HG03196 (cell line): ENCODE measurements at regions not wholly inside any gene's neighbourhood (a gene's known extent, or its start where the extent isn't known, plus 50 kb on each side); places are given as distances from the start of the nearest gene placed in this dataset.
"Not testable (repeated sequence)": the region's sequence is repeated elsewhere in the genome, so short reads cannot be mapped to it uniquely, and the experiment has no call there.

Source experiments
- ATAC-seq: cut with Tn5 transposase; IDR thresholded peaks from one replicate; pipeline ENCODE4 v1.9.1; 2021; ENCODE audit not compliant: unreplicated experiment

GRCh38 chr4:13761581-13761980 lies 134.1 kb upstream of the BOD1L1 start:
- not testable (repeated sequence) for ATAC-seq

GRCh38 chr4:13762130-13762529 lies 134.6 kb upstream of the BOD1L1 start:
- ATAC-seq = no peak

DNA sequence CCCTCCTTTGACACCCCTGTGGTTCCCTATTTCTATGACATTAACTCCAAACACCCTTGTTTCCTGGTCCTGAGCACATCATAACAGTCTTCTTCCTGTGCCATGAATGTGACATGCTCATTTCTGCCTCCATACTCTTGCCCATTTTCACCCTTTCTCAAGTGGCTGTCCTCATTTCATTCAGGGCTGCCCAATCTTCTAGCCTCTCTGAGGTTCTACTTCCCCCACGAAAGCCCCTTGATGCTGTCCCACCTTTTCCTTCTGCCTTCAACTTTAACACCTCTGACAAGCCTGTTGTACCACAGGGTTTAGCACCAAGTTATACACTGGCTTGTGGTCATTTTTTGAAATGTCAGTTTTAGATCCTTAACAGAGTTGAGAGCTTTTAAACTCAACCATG lies 136.2 kb upstream of the BOD1L1 start:
- no peak for ATAC-seq

GRCh38 chr4:13765539-13765938 lies 138.0 kb upstream of the BOD1L1 start:
- no peak for ATAC-seq

- no peak for ATAC-seq
These were observed 139.4 kb upstream of the BOD1L1 start for GRCh38 chr4:13766761-13767540.

GRCh38 chr4:13777341-13777740 lies 149.8 kb upstream of the BOD1L1 start:
- ATAC-seq = no peak

GRCh38 chr4:13778367-13778766 lies 150.8 kb upstream of the BOD1L1 start:
- ATAC-seq = no peak

GRCh38 chr4:13782231-13782630 lies 154.7 kb upstream of the BOD1L1 start:
- ATAC-seq = no peak

DNA sequence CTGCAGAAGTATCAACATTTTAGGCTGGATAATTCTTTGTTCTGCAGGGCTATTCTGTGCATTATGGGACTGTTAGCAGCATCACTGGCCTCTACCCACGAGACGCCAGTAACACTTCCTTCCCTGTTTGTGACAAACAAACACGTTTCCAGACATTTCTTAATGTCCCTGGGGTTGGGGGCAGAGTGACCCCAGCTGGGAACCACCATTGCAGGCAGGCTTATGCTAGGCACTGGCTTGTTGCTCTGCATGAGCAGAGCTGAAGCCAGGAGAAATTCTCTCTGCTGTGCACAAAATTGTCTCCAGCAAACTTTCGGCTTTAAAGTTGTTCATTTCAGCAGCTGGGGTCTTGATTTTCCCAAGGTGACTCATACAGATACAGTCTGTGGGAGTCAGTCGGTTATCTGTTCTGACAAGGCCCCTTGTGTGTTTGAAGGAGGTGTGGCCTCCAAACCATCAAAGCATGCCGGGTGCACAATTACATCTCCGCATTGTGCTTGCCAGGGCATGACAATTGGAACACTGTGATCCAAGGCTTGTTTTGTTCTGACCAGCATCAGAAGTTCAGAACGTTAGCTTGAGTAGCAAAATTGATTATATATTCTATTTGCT lies 156.4 kb upstream of the BOD1L1 start:
- no peak for ATAC-seq

GRCh38 chr4:13793020-13793710 lies 165.6 kb upstream of the BOD1L1 start:
- ATAC-seq = no peak

DNA sequence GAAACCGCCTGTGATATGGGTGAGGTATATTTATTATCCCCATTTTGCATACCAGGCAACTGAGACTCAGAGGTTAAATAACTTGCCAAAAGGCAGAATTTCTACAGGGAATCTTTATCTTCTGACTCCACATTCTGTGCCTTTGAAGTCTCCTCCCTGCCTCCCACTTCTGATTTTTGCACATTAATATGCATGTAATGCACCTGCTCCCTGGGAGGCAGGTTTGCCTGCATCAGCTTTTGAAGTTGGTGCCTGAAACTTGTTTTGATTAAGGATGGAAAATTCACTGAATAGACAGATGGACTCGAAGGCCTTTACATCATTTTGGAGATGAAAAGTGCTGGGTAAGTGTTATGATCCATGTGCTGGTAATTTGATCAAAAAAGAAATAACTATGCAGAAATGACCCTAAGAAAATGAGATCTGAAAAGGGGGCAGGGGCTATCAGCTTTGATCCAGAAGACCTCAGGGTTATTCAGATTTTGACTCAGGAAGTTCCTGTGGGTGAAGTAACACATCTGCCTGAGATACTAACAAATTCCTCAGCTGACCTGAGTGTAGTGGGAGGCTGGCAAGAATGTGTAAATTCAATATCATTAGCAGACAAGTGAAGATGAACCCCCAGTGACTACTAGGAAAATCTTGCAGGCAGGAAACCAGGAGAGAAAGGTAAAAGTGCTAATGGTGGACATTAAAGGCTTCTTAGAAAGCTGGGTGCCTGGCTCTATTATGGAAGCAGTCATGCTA lies 167.5 kb upstream of the BOD1L1 start:
- no peak for ATAC-seq

DNA sequence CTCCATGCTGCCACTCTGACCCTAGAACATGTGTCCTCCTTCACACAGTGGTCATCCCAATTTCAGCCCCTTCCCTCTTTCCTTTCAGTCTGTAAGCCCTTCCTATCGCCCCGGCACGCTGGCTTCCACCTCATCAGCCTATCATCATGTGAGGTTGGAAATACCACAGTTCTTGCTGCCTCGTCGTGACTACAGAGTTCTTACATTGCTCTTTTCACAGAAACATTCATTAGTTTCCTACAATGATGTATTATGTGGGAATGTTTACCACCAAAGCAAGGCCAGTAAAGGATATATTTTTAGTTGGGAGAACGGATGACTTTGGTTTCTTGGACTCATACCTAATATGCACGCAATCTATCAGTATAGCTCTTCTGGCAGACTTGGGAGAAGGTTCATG lies 169.5 kb upstream of the BOD1L1 start:
- ATAC-seq = no peak

DNA sequence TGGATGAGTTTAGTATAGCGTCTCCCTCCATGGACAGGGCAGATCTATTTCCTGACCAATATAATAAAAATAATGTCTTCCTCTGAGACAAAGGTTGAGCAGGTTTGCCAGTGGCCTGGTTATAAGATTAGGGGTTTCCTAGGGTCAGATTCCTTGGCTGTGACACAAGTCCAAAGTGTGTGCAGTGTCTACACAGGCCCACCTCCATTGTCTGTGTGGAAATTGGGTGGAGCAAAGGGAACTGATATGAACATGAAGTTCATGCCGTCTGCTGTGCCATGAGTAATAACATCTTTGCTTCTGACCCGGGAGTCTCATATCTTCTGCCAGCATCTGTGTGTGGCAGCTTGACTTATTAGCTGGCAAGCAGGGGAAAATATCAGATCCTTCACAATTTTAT lies 187.7 kb upstream of the BOD1L1 start:
- ATAC-seq = no peak

GRCh38 chr4:13816472-13816871 lies 188.9 kb upstream of the BOD1L1 start:
- no peak for ATAC-seq

DNA sequence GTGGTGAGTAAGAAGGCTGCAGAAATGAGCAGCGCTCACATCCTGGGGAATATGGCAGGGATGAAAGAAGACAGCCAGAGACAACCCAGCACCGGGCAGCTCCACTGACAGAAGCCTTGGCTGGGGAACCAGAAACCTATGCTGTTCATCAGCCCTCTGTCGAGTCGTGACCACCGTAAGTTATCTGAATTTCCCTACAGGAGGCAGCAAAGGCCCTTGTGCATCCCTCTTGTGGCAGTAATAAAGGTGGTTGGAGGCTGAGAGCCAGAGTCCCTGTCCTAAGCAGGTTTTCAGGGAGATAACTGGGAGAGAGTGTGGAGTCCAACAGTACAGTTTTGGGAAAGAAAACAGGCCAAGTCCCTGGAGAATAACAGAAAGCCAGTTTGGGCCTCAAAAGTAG lies 194.0 kb upstream of the BOD1L1 start:
- ATAC-seq = no peak

- not testable (repeated sequence) for ATAC-seq
These were observed 198.3 kb upstream of the BOD1L1 start for GRCh38 chr4:13825822-13826221.

GRCh38 chr4:13829457-13829856 lies 201.9 kb upstream of the BOD1L1 start:
- no peak for ATAC-seq

GRCh38 chr4:13830449-13830848 lies 202.9 kb upstream of the BOD1L1 start:
- no peak for ATAC-seq

GRCh38 chr4:13833171-13833804 lies 205.8 kb upstream of the BOD1L1 start:
- no peak for ATAC-seq

GRCh38 chr4:13836946-13837912 lies 209.7 kb upstream of the BOD1L1 start:
- ATAC-seq = no peak
